HCT116 (cell line): ENCODE measurements at regions not wholly inside any gene's neighbourhood (a gene's known extent, or its start where the extent isn't known, plus 50 kb on each side); places are given as distances from the start of the nearest gene placed in this dataset.

Source experiments
- ATAC-seq: fragments of 200-7000 bp; cut with Tn5 transposase; 2 replicates; pipeline ENCODE4 v1.9.1; 2020; ENCODE audit warnings: mild to moderate bottlenecking, moderate library complexity
- BruUV-seq: library from RNA; stranded (reverse); fragments of 400-500 nt; replicated peaks from 2 replicates; lab custom pipeline; 2021; lab: Mats Ljungman, UMichigan
- CTCF ChIA-PET: fragments of 300-600 bp; sonication (Branson Sonifier 250); formaldehyde crosslinking; loops from one replicate; lab custom pipeline; 2021; ENCODE audit warnings: antibody characterized with exemption; lab: Charles Lee
- POLR2A ChIA-PET: fragments of 300-600, 350-600 bp; sonication (Branson Sonifier 250); formaldehyde crosslinking; loops from one replicate; lab custom pipeline; 2021; ENCODE audit warnings: antibody characterized with exemption; lab: Charles Lee
- RAD21 ChIA-PET, 2 experiments: fragments of 300-600 bp; sonication (Branson Sonifier 250); formaldehyde crosslinking; loops; one replicate each; lab custom pipeline; 2023; ENCODE audit warnings: low total read pairs in 2 of 2; ENCODE audit not compliant: uncharacterized antibody in 2 of 2, unreplicated experiment in 2 of 2, low non-redundant PET in 1 of 2; lab: Charles Lee
- DNase-seq: peaks from one replicate; pipeline ENCODE4 v3.0.0-alpha.2; 2010; ENCODE audit warnings: low read depth, low spot score
- H2AFZ ChIP-seq: fragments of 200-600 bp; shearing (Covaris generic), sonication (generic); 2 replicates; pipeline ENCODE4 v1.6.1; 2017; ENCODE audit warnings: low read depth, mixed run types, mixed read lengths, antibody characterized with exemption, low read length; ENCODE audit not compliant: poor library complexity, severe bottlenecking
- H3K27ac ChIP-seq: 2 replicates; pipeline ENCODE4 v1.5.1; 2012; ENCODE audit warnings: low read depth, low read length
- H3K27me3 ChIP-seq: fragments of 200-600 bp; sonication (generic); 2 replicates; pipeline ENCODE4 v1.6.1; 2016; ENCODE audit warnings: mixed run types, low read length, mixed read lengths; ENCODE audit not compliant: insufficient read depth
- H3K36me3 ChIP-seq, 2 experiments: fragments of 200-500 bp in 1 of 2; fragments of 200-600 bp in 1 of 2; sonication (Bioruptor generic) in 1 of 2; sonication (generic) in 1 of 2; 2 replicates each; pipeline versions ENCODE4 v1.5.1 to v1.6.1; 2014 to 2016; ENCODE audit warnings: low read length in 2 of 2, inconsistent platforms in 1 of 2, mixed read lengths in 1 of 2, mixed run types in 1 of 2; ENCODE audit not compliant: insufficient read depth in 2 of 2, control insufficient read depth in 1 of 2
- H3K4me1 ChIP-seq, 2 experiments: fragments of 200-600 bp in 1 of 2; sonication (generic) in 1 of 2; 2 replicates each; pipeline versions ENCODE4 v1.5.1 to v1.6.1; 2012 to 2017; ENCODE audit warnings: low read length in 2 of 2, inconsistent platforms in 1 of 2, mild to moderate bottlenecking in 1 of 2, mixed read lengths in 1 of 2, mixed run types in 1 of 2, moderate library complexity in 1 of 2; ENCODE audit not compliant: insufficient read depth in 2 of 2, control insufficient read depth in 1 of 2
- H3K4me2 ChIP-seq: fragments of 200-600 bp; sonication (generic); 2 replicates; pipeline ENCODE4 v1.6.1; 2017; ENCODE audit warnings: mixed run types, low read length, mixed read lengths
- H3K4me3 ChIP-seq, 2 experiments: fragments of 200-600 bp in 1 of 2; sonication (generic) in 1 of 2; replicated peaks in 1 of 2; 2 replicates each; pipeline ENCODE4 v1.5.1; 2011 to 2016; ENCODE audit warnings: low read length in 2 of 2, control low read depth in 1 of 2, low read depth in 1 of 2, mild to moderate bottlenecking in 1 of 2, mixed read lengths in 1 of 2, mixed run types in 1 of 2
- H3K79me2 ChIP-seq: fragments of 200-600 bp; sonication (generic); 2 replicates; pipeline ENCODE4 v1.6.1; 2017; ENCODE audit warnings: mild to moderate bottlenecking, mixed run types, low read length, moderate library complexity, mixed read lengths; ENCODE audit not compliant: insufficient read depth
- H3K9ac ChIP-seq: fragments of 200-600 bp; sonication (generic); 2 replicates; pipeline ENCODE4 v1.6.1; 2016; ENCODE audit warnings: low read length, mixed read lengths
- H3K9me2 ChIP-seq: fragments of 200-600 bp; sonication (generic), shearing (Covaris generic); 2 replicates; pipeline ENCODE4 v1.6.1; 2017; ENCODE audit warnings: mixed run types, mild to moderate bottlenecking, moderate library complexity; ENCODE audit not compliant: insufficient read depth
- H3K9me3 ChIP-seq, 2 experiments: fragments of 200-500 bp in 1 of 2; fragments of 200-600 bp in 1 of 2; sonication (Bioruptor generic) in 1 of 2; sonication (generic) in 1 of 2; 2 replicates each; pipeline ENCODE4 v1.6.1; 2014 to 2017; ENCODE audit warnings: low read length in 2 of 2, mixed read lengths in 2 of 2, inconsistent platforms in 1 of 2, low read depth in 1 of 2, mild to moderate bottlenecking in 1 of 2, mixed run types in 1 of 2, moderate library complexity in 1 of 2; ENCODE audit not compliant: control insufficient read depth in 1 of 2, insufficient read depth in 1 of 2
- H4K20me1 ChIP-seq: fragments of 200-600 bp; sonication (generic), shearing (Covaris generic); 2 replicates; pipeline ENCODE4 v1.6.1; 2017; ENCODE audit warnings: mixed run types, mild to moderate bottlenecking, moderate library complexity; ENCODE audit not compliant: insufficient read depth
- ATF3 ChIP-seq: IDR thresholded peaks from 2 replicates; pipeline ENCODE4 v1.6.1; 2012
- CEBPB ChIP-seq: IDR thresholded peaks from 2 replicates; pipeline ENCODE4 v1.6.1; 2012; ENCODE audit warnings: low read depth
- EZH2phosphoT487 ChIP-seq: fragments of 200-600 bp; IDR thresholded peaks from 2 replicates; pipeline ENCODE4 v1.6.1; 2018; ENCODE audit warnings: antibody characterized with exemption, borderline replicate concordance
- FOSL1 ChIP-seq: IDR thresholded peaks from 2 replicates; pipeline ENCODE4 v1.6.1; 2012; ENCODE audit warnings: low read depth
- JUND ChIP-seq: IDR thresholded peaks from 2 replicates; pipeline ENCODE4 v1.6.1; 2012
- POLR2A ChIP-seq: IDR thresholded peaks from 2 replicates; pipeline ENCODE4 v1.7.0; 2011; ENCODE audit warnings: borderline replicate concordance; ENCODE audit not compliant: insufficient read depth, insufficient read length; ENCODE audit errors: extremely low read depth
- RAD21 ChIP-seq: IDR thresholded peaks from 2 replicates; pipeline ENCODE4 v1.6.1; 2012; ENCODE audit warnings: low read depth, mild to moderate bottlenecking
- SP1 ChIP-seq: IDR thresholded peaks from 2 replicates; pipeline ENCODE4 v1.6.1; 2012; ENCODE audit warnings: low read depth
- SRF ChIP-seq: IDR thresholded peaks from 2 replicates; pipeline ENCODE4 v1.6.1; 2012; ENCODE audit warnings: low read depth
- TCF7L2 ChIP-seq: IDR thresholded peaks from 2 replicates; pipeline ENCODE4 v1.7.0; 2011; ENCODE audit warnings: borderline replicate concordance, inconsistent platforms; ENCODE audit not compliant: insufficient read depth, insufficient read length; ENCODE audit errors: extremely low read depth
- YY1 ChIP-seq: IDR thresholded peaks from 2 replicates; pipeline ENCODE4 v1.6.1; 2011; ENCODE audit warnings: low read length, low read depth, moderate library complexity, mild to moderate bottlenecking; ENCODE audit not compliant: insufficient replicate concordance; ENCODE audit errors: extremely low read depth
- ZFX ChIP-seq: fragments of 450-650 bp; IDR thresholded peaks from 2 replicates; pipeline ENCODE4 v1.6.1; 2017
- ZNF274 ChIP-seq: fragments of 200-500 bp; sonication (Bioruptor generic); IDR thresholded peaks from 2 replicates; pipeline ENCODE4 v1.6.1; 2014; ENCODE audit warnings: mild to moderate bottlenecking, low read depth, low read length, inconsistent platforms
- intact Hi-C: fragments of 100-400 bp; cut with micrococcal nuclease; formaldehyde crosslinking; loops from 2 replicates; pipeline ENCODE4 v1.10.0; 2022
- TF ChIP-seq, protein P1 (sequence below): IDR thresholded peaks from 2 replicates; pipeline ENCODE4 v1.6.1; 2012
- TF ChIP-seq, protein P2 (sequence below), 3 experiments: fragments of 200-600 bp in 1 of 3; sonication (generic) in 1 of 3; IDR thresholded peaks in 2 of 3; conservative IDR thresholded peaks in 1 of 3; 2 replicates each; pipeline ENCODE4 v1.5.1; 2012 to 2017; ENCODE audit warnings: low read depth in 2 of 3, low read length in 2 of 3, antibody characterized with exemption in 1 of 3, borderline replicate concordance in 1 of 3, control low read depth in 1 of 3, mild to moderate bottlenecking in 1 of 3, mixed read lengths in 1 of 3, mixed run types in 1 of 3, moderate library complexity in 1 of 3; ENCODE audit not compliant: insufficient read depth in 1 of 3

- Histone ChIP-seq H3K27me3 (no peaks in the 10 kb centered on the region), H3K9ac (no peak overlapping the region), H3K4me2 (no peak overlapping the region), H3K9me2 (no peaks in the 10 kb centered on the region), H3K9me3 (no peaks in the 10 kb centered on the region), H3K4me3 (no peak overlapping the region), H3K4me1 (no peaks in the 10 kb centered on the region), H3K27ac (no peak overlapping the region), H3K79me2 (no peaks in the 10 kb centered on the region), H3K36me3 (no peaks in the 10 kb centered on the region), H2AFZ (no peak overlapping the region), H4K20me1 (no peaks in the 10 kb centered on the region)
- no TSS peak for BruUV-seq
- intact Hi-C loops = no loop called here
- RAD21 ChIA-PET = no interaction called here
- ATAC-seq (no peak), DNase-seq (no peak)
- TF ChIP-seq ZNF274 (no peak), CEBPB (no peak), EZH2phosphoT487 (no peak)
- POLR2A ChIA-PET = no interaction called here
- CTCF ChIA-PET = interaction anchor here (1.5 kb wide), 1 partner anchor 29 kb away, joined by 4 read pairs; no protein-coding TSS in a partner anchor
Measured at GRCh38 chr3:156014489-156014888, 105.9 kb upstream of the KCNAB1 start.

DNA sequence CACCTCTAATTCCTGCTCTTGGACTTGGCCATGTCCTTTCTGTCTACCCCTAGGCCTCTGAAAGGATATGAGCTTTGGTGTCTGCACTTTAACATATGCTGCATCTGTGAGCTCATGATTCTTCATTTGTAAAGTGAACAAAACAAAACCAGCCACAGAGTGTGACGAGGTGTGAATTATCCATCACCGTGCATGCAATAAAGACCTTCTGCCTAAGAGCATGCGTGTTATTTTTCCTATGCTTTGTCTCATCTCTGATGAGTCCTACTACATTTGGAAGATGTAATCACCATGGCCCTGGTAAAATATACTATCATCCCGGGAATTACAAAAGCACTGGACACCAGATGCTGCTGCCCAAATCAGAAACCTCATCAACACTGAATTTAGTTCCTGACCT, 103.5 kb upstream of the KCNAB1 start:
- DNase-seq = no peak
- no peaks in the 10 kb centered on the region for H3K27me3 ChIP-seq
- no peak for ATAC-seq
- TF ChIP-seq SP1 (no peak), ZNF274 (no peak), YY1 (no peak), TCF7L2 (no peak), ATF3 (no peak), CEBPB (no peak), ZFX (no peak), SRF (no peak), JUND (no peak), POLR2A (no peak), FOSL1 (no peak), RAD21 (no peak)
- TF ChIP-seq, protein P1, sequence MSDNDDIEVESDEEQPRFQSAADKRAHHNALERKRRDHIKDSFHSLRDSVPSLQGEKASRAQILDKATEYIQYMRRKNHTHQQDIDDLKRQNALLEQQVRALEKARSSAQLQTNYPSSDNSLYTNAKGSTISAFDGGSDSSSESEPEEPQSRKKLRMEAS = no peak
- TF ChIP-seq, protein P2, sequence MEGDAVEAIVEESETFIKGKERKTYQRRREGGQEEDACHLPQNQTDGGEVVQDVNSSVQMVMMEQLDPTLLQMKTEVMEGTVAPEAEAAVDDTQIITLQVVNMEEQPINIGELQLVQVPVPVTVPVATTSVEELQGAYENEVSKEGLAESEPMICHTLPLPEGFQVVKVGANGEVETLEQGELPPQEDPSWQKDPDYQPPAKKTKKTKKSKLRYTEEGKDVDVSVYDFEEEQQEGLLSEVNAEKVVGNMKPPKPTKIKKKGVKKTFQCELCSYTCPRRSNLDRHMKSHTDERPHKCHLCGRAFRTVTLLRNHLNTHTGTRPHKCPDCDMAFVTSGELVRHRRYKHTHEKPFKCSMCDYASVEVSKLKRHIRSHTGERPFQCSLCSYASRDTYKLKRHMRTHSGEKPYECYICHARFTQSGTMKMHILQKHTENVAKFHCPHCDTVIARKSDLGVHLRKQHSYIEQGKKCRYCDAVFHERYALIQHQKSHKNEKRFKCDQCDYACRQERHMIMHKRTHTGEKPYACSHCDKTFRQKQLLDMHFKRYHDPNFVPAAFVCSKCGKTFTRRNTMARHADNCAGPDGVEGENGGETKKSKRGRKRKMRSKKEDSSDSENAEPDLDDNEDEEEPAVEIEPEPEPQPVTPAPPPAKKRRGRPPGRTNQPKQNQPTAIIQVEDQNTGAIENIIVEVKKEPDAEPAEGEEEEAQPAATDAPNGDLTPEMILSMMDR (IDR thresholded peaks at IDR 0.05 in 2 of 3, conservative IDR thresholded peaks at IDR 0.05 in 1 of 3; ENCODE audit: borderline replicate concordance in 1 of 3, insufficient read depth in 1 of 3, low read depth in 2 of 3, low read length in 2 of 3) = no peak
- intact Hi-C loops = no loop called here
- H2AFZ ChIP-seq = no peak overlapping the region
- no peaks in the 10 kb centered on the region for H3K36me3 ChIP-seq
- H3K4me3 ChIP-seq = no peak overlapping the region
- H3K9me3 ChIP-seq = no peaks in the 10 kb centered on the region
- no peaks in the 10 kb centered on the region for H3K79me2 ChIP-seq
- no TSS peak for BruUV-seq
- H4K20me1 ChIP-seq = no peaks in the 10 kb centered on the region
- H3K4me1 ChIP-seq = no peaks in the 10 kb centered on the region
- H3K9ac ChIP-seq = no peak overlapping the region
- ChIA-PET POLR2A (no interaction called here), RAD21 (no interaction called here), CTCF (no interaction called here)
- H3K4me2 ChIP-seq = no peak overlapping the region
- H3K27ac ChIP-seq = no peak overlapping the region
- H3K9me2 ChIP-seq = no peaks in the 10 kb centered on the region
